ENCODE measurements at regions not wholly inside any gene's neighbourhood (a gene's known extent, or its start where the extent isn't known, plus 50 kb on each side); places are given as distances from the start of the nearest gene placed in this dataset.
"Not testable (repeated sequence)": the region's sequence is repeated elsewhere in the genome, so short reads cannot be mapped to it uniquely, and the experiment has no call there.

GRCh38 chr12:127487031-127487430 is 779.9 kb upstream of the TMEM132C start:
- no peak for DNase-seq

GRCh38 chr12:127489061-127489460 is 777.9 kb upstream of the TMEM132C start:
- DNase-seq = no peak

GRCh38 chr12:127494961-127495915 is 771.7 kb upstream of the TMEM132C start:
- DNase-seq = no peak

GRCh38 chr12:127496255-127496654 is 770.7 kb upstream of the TMEM132C start:
- DNase-seq = no peak

GRCh38 chr12:127500512-127501035 is 766.4 kb upstream of the TMEM132C start:
- DNase-seq = no peak

GRCh38 chr12:127501916-127502315 is 765.1 kb upstream of the TMEM132C start:
- DNase-seq = no peak

GRCh38 chr12:127503246-127503645 is 763.7 kb upstream of the TMEM132C start:
- DNase-seq = no peak

- DNase-seq = not testable (repeated sequence)
These were observed 763.0 kb upstream of the TMEM132C start for GRCh38 chr12:127503996-127504395.

- no peak for DNase-seq
These were observed 762.1 kb upstream of the TMEM132C start for GRCh38 chr12:127504874-127505273.

- DNase-seq = no peak
These were observed 759.6 kb upstream of the TMEM132C start for GRCh38 chr12:127507341-127507740.

- DNase-seq = no peak
These were observed 757.7 kb upstream of the TMEM132C start for GRCh38 chr12:127509066-127509778.

GRCh38 chr12:127515941-127516340 is 751.0 kb upstream of the TMEM132C start:
- DNase-seq = no peak

- no peak for DNase-seq
These were observed 750.5 kb upstream of the TMEM132C start for GRCh38 chr12:127516467-127516866.

- DNase-seq = no peak
These were observed 747.2 kb upstream of the TMEM132C start for GRCh38 chr12:127519779-127520178.

GRCh38 chr12:127526925-127527324 is 740.0 kb upstream of the TMEM132C start:
- DNase-seq = no peak

GRCh38 chr12:127528551-127528950 is 738.4 kb upstream of the TMEM132C start:
- no peak for DNase-seq

- no peak for DNase-seq
These were observed 735.4 kb upstream of the TMEM132C start for GRCh38 chr12:127531542-127531941.

- DNase-seq = no peak
These were observed 733.6 kb upstream of the TMEM132C start for GRCh38 chr12:127533353-127533752.

- DNase-seq = no peak
These were observed 730.0 kb upstream of the TMEM132C start for GRCh38 chr12:127536833-127537428.

GRCh38 chr12:127538316-127538715 is 728.7 kb upstream of the TMEM132C start:
- no peak for DNase-seq

- no peak for DNase-seq
These were observed 727.6 kb upstream of the TMEM132C start for GRCh38 chr12:127539226-127539858.

Data from hypothalamus (tissue), 51 donors.